Neural cell (in vitro differentiated cells): ENCODE measurements at regions not wholly inside any gene's neighbourhood (a gene's known extent, or its start where the extent isn't known, plus 50 kb on each side); places are given as distances from the start of the nearest gene placed in this dataset.

Experiments used
- CTCF ChIP-seq: fragments of 450-650 bp; IDR thresholded peaks from 2 replicates; pipeline ENCODE4 v1.5.1; 2014; ENCODE audit warnings: antibody characterized with exemption, mild to moderate bottlenecking, moderate library complexity; ENCODE audit not compliant: poor library complexity, severe bottlenecking
- EP300 ChIP-seq: fragments of 450-650 bp; conservative IDR thresholded peaks from 2 replicates; pipeline ENCODE4 v1.6.1; 2014; ENCODE audit warnings: antibody characterized with exemption, mild to moderate bottlenecking, moderate library complexity; ENCODE audit not compliant: poor library complexity, severe bottlenecking
- EZH2 ChIP-seq: fragments of 200-600, 300-800 bp; shearing (Covaris generic), sonication (generic); IDR thresholded peaks from 2 replicates; pipeline ENCODE4 v1.6.1; 2014; ENCODE audit warnings: antibody characterized with exemption, low read length, borderline replicate concordance, mild to moderate bottlenecking; ENCODE audit not compliant: insufficient read depth, poor library complexity, severe bottlenecking
- MXI1 ChIP-seq: fragments of 450-650 bp; conservative IDR thresholded peaks from 2 replicates; pipeline ENCODE4 v1.6.1; 2014; ENCODE audit warnings: antibody characterized with exemption, mild to moderate bottlenecking; ENCODE audit not compliant: poor library complexity, severe bottlenecking
- POLR2AphosphoS5 ChIP-seq: IDR thresholded peaks from 2 replicates; pipeline ENCODE4 v1.6.1; 2012
- REST ChIP-seq: IDR thresholded peaks from 2 replicates; pipeline ENCODE4 v1.6.1; 2012; ENCODE audit warnings: borderline replicate concordance
- SMC3 ChIP-seq: fragments of 450-650 bp; conservative IDR thresholded peaks from 2 replicates; pipeline ENCODE4 v1.6.1; 2014; ENCODE audit warnings: antibody characterized with exemption, mild to moderate bottlenecking, moderate library complexity; ENCODE audit not compliant: poor library complexity
- TAF1 ChIP-seq: IDR thresholded peaks from 2 replicates; pipeline ENCODE4 v1.6.1; 2012; ENCODE audit warnings: low read depth

GRCh38 chr13:104411141-104411765, 1345.0 kb upstream of the SLC10A2 start:
- TF ChIP-seq REST (no peak), EP300 (no peak), CTCF (no peak), EZH2 (no peak), POLR2AphosphoS5 (no peak), SMC3 (no peak), MXI1 (no peak), TAF1 (no peak)
